Sciatic nerve (tissue), 2 donors: ENCODE measurements at regions not wholly inside any gene's neighbourhood (a gene's known extent, or its start where the extent isn't known, plus 50 kb on each side); places are given as distances from the start of the nearest gene placed in this dataset.

ENCODE experiments used
- ATAC-seq: fragments of 200-7000 bp; cut with Tn5 transposase; one replicate; pipeline ENCODE4 v1.9.1; 2020; ENCODE audit warnings: mild to moderate bottlenecking, moderate library complexity
- DNase-seq: peaks from one replicate; pipeline ENCODE4 v3.0.0-alpha.2; 2020; ENCODE audit warnings: low spot score
- intact Hi-C: fragments of 100-400 bp; cut with DNase I; formaldehyde crosslinking; loops from one replicate; pipeline ENCODE4 v1.14.2; 2022
- donor health status: DM: no; HTN: no; CAD: no.
- donor health status: DM: no; HTN: no; CAD: no.

DNA sequence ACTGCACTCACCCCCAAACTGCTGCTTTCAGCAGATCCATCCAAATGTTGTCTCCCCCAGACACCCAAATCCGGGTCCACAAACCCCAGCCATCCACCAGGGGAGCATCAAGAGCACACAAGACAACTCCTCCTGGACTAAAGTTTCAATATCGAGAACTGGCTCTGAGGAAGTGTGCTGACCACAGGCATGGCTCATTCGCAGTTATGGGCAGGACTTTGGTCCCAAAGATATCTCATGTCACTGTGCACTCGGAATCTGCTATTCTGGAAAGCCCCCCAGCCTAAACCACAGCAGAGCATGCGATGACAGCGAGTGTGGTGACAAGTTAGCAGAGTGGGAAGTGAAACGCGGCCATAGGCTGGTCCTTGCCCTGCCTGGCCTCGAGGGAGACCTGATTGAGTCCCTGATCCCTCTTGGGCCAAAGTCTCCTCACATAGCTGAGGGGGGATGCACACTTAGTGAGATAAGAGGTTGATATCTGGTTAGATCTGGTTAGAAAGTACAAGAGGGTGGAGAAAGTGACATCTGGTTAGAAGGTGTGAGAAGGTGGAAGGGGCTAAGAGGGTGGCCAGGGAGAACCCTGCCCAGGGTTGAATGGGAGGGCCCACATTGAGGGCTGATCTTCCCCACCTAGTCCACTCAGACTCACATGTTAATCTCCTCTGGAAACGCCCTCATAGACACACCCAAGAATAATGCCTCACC is 149.7 kb downstream of the MRPL14 start:
- DNase-seq (peak; percentile 50), ATAC-seq (no peak)
- intact Hi-C loops = no loop called here

DNA sequence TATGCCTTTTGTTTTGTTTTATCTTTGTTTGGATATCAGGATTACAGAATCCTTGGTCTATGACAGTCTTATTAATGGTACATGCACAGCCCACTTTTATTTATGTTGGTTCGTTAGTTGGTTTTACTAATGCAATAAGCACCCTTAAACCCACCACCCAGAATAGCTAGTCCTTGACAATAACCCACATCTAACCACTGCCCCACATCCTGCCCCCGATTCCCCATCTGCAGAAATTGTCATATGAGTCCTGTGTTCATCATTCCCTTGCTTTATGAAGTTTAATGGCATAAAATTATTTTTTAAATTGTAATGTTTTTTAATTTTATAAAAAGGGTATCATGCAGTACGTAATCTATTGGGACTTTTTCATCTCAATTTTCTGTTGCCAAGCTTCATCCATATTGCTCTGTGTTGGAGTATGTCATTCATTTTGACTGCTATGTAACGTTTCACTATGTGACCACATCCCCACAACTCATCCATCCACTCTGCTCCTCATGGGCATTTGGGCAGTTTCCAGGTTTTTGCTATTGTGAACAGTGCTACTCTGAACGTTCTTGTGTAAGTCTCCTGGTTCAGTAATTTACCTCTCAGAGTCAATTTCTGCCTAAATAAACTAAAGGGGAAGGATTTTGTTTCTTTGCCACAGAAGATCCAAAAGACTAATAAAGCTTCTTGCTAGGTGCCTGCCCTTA is 150.4 kb downstream of the MRPL14 start:
- ATAC-seq (no peak), DNase-seq (no peak)
- intact Hi-C loops = no loop called here

DNA sequence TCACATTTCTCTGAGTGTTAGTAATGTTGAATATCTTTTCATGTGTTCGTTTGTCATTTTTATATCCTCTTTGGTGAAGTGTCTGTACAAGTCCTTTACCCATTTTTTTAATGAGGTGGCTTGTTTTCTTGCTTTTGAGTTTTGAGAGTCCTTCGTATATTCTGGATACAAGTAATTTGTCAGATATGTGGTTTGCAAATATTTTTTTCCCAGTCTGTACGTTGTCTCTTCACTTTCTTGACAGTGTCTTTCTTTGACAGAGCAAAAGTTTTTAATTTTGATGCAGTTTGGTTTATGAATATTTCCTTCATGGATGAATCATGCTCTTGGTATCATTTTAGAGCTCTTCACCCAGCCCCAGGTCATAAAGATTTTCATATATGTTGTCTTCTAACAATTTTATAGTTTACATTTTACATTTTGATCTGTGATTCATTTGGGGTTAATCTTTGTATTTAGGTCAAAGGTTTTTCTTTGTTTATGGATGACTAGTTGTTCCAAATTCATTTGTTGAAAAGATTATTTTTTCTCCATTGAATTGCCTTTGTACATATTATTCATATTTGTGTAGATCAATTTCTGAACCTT is 152.5 kb downstream of the MRPL14 start:
- intact Hi-C loops = no loop called here
- ATAC-seq (no peak), DNase-seq (no peak)

DNA sequence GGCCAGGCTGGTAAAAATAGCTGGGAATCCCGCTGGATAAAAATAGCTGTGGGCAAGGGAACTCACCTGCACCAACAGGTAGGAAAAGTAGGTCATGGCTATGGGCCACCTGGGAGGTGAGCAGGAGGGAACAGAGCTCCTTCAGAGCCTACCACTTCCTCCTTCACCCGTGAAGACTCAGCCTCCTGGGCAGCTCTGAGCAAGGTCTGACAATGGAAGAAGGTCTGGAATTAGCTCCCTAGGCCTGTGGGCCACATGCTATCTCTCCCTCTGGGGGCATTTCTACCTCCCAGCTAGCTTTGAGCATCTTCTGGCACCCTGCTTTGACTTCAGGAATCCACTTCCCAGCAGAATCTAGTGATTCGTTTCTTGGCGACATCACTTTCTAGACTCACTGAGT is 153.9 kb downstream of the MRPL14 start:
- intact Hi-C loops = no loop called here
- peak; percentile 21 for DNase-seq
- ATAC-seq = no peak

DNA sequence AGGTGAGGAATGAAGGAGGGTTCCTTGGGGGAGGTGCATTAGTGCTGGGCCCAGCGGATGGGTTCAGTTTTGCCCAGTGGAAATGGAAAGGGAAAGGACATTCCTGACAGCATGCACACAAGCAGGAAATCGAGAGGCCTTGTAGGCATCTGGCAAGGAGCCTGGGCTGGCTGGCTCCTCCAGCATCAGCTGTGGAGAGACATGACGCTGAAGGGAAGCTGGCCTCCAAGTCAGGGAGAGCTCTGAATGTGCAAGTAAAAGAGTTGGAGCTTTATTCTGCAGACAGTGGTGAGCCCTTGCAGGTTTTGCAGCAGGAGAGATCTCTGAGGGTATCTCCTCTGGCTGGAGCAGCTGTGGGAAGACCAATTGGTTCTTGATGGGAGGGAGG is 154.3 kb downstream of the MRPL14 start:
- intact Hi-C loops = no loop called here
- peak; percentile 83 for DNase-seq
- ATAC-seq = peak; percentile 87

DNA sequence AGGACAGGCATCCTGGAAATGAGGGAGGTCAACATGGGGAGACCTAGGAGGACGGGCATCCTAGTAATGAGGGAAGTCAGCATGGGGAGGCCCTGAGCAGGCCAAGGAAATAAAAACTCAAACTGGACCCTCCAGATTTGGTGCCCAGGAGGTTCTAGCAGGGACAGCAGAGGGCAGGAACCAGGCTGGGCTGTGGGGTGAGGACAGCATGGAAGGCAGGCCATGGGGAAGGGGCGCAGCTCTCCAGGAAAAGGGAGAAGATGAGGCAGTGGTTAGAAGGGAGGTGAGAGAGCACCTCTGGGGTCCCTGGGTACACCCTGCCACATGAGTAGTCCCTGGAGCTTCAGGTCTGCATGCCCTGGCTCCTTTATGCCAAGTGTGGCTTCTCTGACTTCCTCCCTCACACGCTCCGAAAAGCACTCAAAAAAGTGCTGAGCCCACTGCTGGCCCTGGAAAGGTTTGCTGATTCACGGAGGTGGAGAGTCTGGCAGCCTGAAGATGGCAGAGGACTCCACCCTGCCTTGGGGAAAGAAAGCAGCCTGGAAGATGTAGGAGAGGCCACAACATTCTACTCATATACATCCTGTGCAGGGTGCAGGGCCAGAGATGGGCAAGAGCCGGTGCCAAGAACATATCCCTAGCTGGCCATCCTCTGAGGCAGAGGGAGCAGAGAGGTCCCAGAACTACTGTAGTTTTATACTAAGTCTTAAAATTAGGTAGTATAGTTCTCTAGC is 154.9 kb downstream of the MRPL14 start:
- ATAC-seq (peak; percentile 65), DNase-seq (peak; percentile 53)
- intact Hi-C loops = no loop called here

DNA sequence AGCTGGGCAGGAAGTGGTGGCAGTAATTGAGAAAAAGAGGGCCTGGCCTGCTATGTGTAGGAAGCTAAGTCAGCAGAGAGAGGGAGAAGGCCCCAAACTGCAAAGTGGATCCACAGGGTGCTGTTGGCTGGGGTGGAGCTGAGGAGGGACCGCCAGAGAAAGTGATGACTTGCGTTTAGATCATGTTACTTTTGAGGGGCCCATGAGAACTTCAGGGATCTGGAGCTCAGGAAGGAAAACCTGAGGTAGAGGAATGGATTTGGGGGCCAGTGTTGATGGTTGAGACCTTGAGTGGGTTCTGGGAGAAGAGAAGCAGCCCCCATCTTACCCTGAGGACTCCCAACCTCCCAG is 155.5 kb downstream of the MRPL14 start:
- intact Hi-C loops = no loop called here
- DNase-seq (peak; percentile 25), ATAC-seq (no peak)

DNA sequence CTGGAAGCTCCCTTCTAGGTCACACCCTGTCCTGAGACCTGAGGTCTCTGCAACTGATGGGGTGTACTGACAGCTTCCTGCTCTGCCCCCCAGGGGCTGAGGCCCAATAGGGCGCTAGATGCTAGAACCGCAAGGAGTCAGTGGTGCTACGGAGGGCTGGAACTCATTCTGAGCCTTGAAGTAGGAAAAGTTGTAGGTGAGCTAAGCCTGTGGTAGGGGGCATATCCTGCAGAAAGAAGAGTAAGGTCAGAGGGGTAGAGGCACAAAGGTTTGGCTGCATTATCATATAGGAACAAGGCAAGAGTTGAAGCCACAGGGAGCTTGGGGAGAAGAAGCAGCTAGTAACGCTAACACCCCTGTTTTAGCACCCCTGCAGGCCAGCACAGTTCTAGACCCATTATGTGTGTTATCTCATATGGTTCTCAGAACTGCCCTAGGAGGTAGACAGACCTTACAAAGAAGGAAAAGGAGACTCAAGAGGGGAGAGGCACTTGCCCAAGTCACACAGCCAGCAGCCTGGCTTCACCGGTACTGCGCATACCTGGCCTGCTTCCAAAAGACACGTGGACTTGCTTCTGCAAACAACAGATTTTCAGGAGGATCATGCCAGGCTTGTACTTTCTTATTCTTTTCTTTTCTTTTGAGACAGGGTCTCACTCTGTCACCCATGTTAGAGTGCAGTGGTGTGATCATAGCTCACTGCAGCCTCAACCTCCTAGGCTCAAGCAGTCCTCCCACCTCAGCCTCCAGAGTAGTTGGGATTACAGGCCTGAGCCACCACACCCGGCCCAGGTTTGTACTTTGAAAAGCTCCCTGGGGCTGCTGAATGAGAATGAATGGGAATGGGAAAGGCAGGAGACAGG is 156.1 kb downstream of the MRPL14 start:
- intact Hi-C loops = no loop called here
- DNase-seq = peak; percentile 54
- ATAC-seq = no peak

DNA sequence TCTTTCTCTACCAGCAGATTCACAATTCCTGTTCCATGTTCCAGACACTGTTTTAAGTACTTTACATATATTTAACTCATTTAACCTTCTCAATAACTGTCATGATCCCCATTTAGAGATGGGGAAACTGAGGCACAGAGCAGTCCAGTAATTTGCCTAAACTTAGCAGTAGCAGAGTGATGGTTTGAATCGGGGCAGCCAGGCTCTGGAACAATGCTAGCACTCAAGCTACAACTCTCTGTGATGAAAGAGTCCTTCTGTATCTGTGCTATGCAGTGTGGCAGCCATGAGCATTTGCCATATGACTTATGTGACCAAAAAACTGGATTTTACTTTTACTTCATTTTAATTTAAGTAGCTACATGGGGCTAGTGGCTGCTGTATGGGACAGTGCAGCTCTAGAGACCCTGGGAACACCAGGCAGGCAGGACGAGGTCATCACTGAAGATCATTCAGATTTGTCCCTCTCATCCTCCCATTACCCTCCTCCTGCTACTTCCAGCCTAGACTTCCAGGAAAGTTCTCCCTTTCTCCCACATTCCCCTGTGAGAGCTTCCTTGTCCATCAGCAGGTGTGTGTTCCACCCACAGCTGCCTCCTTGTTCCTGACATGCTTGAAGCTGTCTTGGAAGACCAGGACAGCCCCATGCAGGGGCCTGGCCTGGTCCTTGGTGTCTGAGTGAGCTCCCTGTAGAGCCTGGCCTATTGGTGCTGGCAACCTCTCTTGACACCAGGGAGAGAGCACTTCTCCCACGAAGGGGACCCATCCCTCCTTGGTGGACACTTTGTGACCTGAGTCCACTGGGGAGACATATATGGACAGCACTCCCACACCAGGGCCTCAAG is 157.0 kb downstream of the MRPL14 start:
- DNase-seq (peak; percentile 33), ATAC-seq (no peak)
- intact Hi-C loops = no loop called here

DNA sequence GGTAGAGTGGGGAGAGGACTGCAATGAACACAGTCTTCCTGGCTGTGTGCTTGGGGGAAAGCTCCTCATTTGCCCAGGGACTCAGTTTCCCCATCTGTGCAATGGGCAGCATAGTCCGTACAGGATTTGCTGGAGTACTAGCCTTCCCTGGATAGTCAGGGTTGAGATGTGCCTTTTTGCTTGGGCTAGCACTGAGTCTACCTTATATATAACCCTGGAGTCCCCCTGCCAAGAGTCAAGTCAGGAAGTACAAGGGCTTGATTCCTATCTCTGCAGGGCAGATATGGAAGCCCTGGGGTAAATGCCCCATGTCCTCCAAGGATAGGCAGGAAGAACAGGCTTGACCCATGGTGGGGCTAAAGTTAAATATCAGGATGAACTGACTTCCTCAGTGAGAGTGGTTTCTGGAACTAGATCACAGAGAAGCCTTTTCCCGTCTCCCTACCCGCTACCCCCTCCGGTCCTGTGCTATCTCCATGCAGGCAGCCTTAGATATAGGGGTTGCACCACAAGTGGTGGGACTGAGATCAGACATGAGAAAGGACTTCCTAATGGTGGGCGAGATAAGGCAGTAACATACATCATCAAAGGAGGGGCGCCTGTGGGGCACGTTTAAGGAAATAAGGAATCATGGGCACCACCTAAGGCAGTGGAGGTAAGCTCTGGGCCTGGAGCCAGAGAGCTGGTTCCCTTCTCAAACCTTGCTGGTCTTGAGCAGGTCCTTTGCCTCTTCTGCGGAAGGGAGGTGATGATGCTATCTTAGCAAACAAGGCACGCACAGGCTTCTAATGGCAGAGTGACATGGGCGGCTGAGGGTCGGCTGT is 157.9 kb downstream of the MRPL14 start:
- intact Hi-C loops = no loop called here
- ATAC-seq = no peak
- no peak for DNase-seq

DNA sequence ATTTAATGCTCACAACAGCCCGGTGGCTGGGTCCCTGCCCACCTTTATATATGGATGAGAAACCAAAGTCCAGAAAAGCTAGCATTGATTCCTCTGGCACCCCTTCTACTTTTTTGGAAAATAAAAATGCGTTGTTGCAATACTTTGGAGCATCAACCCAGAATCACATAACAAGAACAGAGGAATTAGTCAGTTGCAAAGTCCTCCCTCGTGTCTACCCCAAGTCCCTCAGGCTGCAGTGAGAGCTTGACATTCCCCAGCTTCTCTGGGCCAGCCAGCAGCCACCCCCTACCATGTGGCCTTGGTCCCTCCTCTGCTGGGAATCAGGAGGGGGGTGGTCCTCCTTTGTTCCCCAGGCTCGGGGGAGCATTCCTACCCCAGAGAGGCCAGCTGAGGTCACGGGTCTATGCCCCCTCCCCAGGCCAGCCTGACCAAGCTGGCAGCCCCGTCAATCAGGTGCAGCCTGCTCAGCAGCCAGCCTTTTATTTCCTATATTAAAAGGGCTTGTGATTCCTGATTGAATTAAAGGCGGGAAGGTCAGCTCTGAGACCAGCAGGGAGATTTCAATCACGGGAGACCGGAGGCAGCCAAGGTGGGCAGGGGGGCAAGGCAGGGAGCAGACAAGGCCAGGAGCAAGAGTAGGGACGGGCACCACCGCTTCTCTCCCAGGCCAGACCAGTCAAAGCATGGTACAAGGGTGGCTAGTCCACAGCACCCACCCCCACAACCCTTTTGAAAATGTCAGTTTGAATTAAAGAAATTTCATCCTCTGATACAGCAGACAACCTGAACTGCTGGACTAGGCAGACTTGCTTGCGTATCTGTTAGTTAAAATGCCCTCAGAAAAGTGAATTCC is 158.9 kb downstream of the MRPL14 start:
- intact Hi-C loops = no loop called here
- no peak for DNase-seq
- no peak for ATAC-seq

DNA sequence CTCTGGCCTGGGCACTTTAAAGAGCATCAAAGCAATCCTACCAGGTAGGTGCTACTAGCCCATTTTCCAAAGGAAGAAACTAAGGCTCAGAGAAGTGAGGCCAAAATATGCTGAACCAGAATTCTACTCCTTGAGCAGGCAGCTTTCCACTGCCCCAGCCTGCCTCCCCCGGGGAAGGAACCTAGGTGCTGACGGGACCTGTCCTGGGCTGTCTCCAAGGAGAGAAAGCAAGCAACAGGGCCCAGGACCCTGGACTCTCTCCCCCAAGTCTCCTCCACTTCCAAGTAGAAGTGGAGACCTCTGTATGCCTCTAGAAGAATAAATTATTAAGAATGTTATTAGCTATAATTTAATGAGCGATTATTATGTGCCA is 159.5 kb downstream of the MRPL14 start:
- intact Hi-C loops = no loop called here
- DNase-seq = no peak
- ATAC-seq = no peak

DNA sequence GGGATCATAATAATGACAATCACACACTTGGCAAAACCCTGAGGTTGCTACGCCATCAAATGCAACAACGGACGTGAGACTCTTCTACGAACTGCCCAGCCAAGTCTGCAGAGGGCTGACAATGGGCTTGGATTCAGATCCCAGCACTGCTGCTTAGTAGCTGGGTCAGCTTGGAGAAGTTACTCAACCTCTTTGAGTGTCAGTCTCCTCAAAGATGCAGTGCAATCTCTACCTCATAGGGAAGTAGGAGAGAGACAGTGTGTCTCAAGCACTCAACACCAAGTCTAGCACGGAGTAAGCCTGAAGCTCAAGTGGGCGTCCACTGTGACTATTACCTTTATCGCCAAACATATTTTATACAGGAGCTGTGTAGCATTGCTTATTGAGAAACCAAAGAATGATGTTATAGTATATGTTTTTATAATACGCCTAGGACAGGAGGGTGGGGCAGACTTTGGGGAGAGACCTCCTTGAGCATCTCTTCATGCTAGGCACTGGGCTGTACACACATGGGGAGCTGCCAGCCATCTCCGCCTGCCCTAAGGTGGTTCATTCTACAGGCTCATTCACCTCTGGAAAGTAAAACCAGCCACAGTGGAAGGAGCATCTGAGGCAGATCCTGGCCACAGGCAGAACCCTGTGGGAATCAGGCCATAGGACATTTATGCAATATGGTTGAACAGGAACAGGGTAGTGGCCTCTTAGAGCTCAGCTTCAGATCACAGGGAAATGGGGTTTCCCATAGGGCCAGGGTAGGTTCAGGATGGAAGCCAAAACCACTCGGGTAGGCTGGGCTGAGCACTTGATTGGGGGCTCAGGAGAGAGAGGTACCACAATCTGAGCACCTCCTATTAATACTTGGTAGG is 160.2 kb downstream of the MRPL14 start:
- ATAC-seq (no peak), DNase-seq (no peak)
- intact Hi-C loops = no loop called here

DNA sequence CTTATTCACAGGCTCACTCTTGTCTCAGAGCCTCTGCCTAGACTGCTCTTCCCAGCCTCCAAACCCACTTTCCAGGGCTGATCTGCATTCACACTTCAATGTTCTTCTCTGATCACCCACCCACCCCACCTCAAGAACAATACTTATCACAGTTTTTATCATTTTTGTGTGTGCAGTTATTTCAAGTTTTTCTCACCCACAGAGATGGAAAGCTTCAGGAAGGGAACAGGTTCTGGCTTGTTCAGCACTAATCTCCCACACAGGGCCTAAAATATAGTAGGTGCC is 160.9 kb downstream of the MRPL14 start:
- DNase-seq (no peak), ATAC-seq (no peak)

DNA sequence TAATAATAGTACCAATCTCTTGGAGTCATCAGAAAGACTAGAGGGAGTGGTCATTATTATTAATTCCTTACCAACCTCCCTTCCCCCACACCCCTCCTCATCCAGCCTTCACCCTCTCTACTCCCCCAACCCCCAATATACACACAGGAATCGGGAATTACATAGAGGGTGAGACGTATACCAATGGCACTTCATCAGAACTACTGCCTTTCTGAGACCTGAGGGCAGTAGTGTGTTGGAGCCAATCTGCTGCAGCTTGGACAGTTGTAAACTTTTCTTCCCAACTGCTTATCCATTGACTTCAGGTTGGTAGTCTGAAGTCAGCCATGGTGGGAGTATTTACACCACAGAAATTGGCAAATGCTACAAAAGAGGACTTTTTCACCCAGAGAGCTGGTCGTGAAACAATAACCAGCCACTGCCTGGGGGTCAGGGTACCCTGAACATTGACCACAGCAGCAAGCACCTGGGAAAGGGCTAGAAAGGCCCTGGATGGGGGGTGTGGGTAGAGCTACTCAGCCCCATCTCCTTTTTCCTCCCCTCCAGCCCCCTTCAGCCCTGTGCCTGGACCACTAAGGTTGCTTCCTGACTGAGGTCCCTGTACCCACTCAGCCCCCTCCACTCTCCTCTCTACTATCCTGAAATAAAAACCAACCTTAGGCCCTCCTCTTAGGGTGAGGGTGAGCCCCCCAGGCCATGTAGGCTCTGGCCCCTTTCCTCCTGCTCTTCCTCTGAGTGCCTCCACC is 161.5 kb downstream of the MRPL14 start:
- intact Hi-C loops = no loop called here
- no peak for ATAC-seq
- DNase-seq = no peak

More for the DNA sequence above, 160.9 kb downstream of the MRPL14 start:
- intact Hi-C loops = no loop called here
